Calu3 (cell line): ENCODE measurements at regions not wholly inside any gene's neighbourhood (a gene's known extent, or its start where the extent isn't known, plus 50 kb on each side); places are given as distances from the start of the nearest gene placed in this dataset.

Source experiments
- BruUV-seq: library from RNA; stranded (reverse); fragments of 400-500 nt; replicated peaks from 2 replicates; lab custom pipeline; 2021; lab: Mats Ljungman, UMichigan
- CTCF ChIA-PET: fragments of 300-600 bp; sonication (Branson Sonifier 250); formaldehyde crosslinking; loops from one replicate; lab custom pipeline; 2022; ENCODE audit warnings: antibody characterized with exemption; lab: Charles Lee
- DNase-seq: peaks from one replicate; pipeline ENCODE4 v3.0.0; 2022
- H3K27ac Mint-ChIP-seq: one replicate; pipeline ENCODE4 v1.8.0; 2022; ENCODE audit warnings: mixed read lengths; ENCODE audit not compliant: unreplicated experiment
- H3K27me3 Mint-ChIP-seq: one replicate; pipeline ENCODE4 v1.8.0; 2022; ENCODE audit warnings: mixed read lengths; ENCODE audit not compliant: unreplicated experiment
- H3K36me3 Mint-ChIP-seq: one replicate; pipeline ENCODE4 v1.8.0; 2022; ENCODE audit warnings: mild to moderate bottlenecking, moderate library complexity, mixed read lengths; ENCODE audit not compliant: insufficient read depth, unreplicated experiment
- H3K4me1 Mint-ChIP-seq: one replicate; pipeline ENCODE4 v1.8.0; 2022; ENCODE audit warnings: mild to moderate bottlenecking, low read depth, mixed read lengths; ENCODE audit not compliant: unreplicated experiment
- H3K4me3 Mint-ChIP-seq: one replicate; pipeline ENCODE4 v1.8.0; 2022; ENCODE audit warnings: mild to moderate bottlenecking, low read depth, moderate library complexity, mixed read lengths; ENCODE audit not compliant: unreplicated experiment
- H3K9me3 Mint-ChIP-seq: one replicate; pipeline ENCODE4 v1.8.0; 2022; ENCODE audit warnings: low read depth, mixed read lengths; ENCODE audit not compliant: unreplicated experiment
- intact Hi-C: fragments of 100-400 bp; cut with micrococcal nuclease; formaldehyde crosslinking; loops from one replicate; pipeline ENCODE4 v1.10.0; 2022; ENCODE audit not compliant: unreplicated experiment
- TF ChIP-seq, protein P1 (sequence below): fragments of 200-600 bp; IDR thresholded peaks from one replicate; pipeline ENCODE4 v1.8.0; 2022; ENCODE audit warnings: antibody characterized with exemption; ENCODE audit not compliant: unreplicated experiment

DNA sequence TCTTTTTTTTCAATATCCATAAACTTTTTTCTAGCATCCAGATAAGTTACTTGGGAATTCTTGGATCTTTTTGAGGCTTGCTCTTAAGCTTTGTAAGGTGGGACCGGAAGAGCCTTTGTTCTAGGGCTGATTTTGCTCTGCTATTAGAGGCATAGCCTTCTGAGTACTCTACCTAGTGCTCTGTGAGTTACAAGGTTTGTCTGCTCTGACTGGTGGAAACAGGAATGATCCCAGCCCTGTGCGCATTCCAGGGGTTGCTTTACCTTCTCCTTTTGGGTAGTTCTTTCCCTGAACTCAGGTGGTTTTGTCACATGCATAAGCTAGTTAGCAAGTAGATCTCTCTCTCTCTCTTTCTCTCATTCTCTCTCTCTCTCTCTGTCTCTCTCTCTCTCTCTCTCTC, 180.8 kb upstream of the PCSK5 start:
- Mint-ChIP-seq H3K27me3 (peaks cover 13% of the 10 kb centered on the region), H3K4me1 (peaks cover 11% of the 10 kb centered on the region), H3K9me3 (no peaks in the 10 kb centered on the region), H3K4me3 (no peak overlapping the region), H3K27ac (no peak overlapping the region), H3K36me3 (no peaks in the 10 kb centered on the region)
- intact Hi-C loops = no loop called here
- TF ChIP-seq, protein P1, sequence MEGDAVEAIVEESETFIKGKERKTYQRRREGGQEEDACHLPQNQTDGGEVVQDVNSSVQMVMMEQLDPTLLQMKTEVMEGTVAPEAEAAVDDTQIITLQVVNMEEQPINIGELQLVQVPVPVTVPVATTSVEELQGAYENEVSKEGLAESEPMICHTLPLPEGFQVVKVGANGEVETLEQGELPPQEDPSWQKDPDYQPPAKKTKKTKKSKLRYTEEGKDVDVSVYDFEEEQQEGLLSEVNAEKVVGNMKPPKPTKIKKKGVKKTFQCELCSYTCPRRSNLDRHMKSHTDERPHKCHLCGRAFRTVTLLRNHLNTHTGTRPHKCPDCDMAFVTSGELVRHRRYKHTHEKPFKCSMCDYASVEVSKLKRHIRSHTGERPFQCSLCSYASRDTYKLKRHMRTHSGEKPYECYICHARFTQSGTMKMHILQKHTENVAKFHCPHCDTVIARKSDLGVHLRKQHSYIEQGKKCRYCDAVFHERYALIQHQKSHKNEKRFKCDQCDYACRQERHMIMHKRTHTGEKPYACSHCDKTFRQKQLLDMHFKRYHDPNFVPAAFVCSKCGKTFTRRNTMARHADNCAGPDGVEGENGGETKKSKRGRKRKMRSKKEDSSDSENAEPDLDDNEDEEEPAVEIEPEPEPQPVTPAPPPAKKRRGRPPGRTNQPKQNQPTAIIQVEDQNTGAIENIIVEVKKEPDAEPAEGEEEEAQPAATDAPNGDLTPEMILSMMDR = no peak
- BruUV-seq = no TSS peak
- DNase-seq = no peak
- CTCF ChIA-PET = no interaction called here

DNA sequence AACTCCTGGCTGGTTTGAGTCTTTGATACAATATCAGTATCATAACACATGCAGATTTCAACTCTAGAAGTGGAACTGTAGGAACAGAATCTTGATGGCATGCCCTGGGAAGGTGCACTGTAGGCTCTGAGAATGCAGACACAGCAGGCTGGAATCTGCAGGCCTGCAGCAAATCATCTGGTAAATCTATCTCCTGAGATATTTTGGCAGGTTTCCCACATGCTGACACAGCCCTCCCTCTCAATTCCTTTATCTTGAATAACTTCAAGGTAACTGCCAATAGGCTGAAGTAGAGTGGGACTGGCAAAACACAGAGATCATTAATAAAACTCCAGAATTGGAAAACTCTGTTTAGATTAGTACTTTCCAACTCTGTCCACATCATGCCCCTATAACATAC, 177.8 kb upstream of the PCSK5 start:
- Mint-ChIP-seq H3K9me3 (no peaks in the 10 kb centered on the region), H3K27me3 (no peaks in the 10 kb centered on the region), H3K4me1 (peaks cover 17% of the 10 kb centered on the region), H3K27ac (no peak overlapping the region), H3K4me3 (no peak overlapping the region), H3K36me3 (no peaks in the 10 kb centered on the region)
- no TSS peak for BruUV-seq
- no peak for DNase-seq
- intact Hi-C loops = no loop called here
- CTCF ChIA-PET = no interaction called here
- TF ChIP-seq, protein P1 = no peak

DNA sequence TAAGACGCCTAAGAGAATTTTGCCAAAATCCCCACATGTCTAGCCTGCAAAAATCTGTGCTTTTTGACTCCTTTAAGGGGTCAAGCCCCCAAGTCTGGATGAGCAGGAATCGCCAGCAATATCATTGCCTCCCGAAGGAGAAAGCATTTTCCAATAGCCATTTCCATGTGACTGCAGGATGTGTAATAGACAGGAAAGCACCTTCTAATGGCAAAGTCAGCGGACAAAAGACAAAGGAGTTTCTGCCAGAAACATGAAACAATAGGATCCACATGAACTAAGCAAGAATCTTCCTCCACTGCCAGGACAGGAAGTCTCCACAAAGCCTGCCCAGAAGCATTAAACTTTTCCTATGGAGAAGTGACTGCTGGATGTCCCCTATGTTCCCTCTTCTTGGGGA, 177.1 kb upstream of the PCSK5 start:
- Mint-ChIP-seq H3K27me3 (no peaks in the 10 kb centered on the region), H3K9me3 (no peaks in the 10 kb centered on the region)
- intact Hi-C loops = no loop called here

DNA sequence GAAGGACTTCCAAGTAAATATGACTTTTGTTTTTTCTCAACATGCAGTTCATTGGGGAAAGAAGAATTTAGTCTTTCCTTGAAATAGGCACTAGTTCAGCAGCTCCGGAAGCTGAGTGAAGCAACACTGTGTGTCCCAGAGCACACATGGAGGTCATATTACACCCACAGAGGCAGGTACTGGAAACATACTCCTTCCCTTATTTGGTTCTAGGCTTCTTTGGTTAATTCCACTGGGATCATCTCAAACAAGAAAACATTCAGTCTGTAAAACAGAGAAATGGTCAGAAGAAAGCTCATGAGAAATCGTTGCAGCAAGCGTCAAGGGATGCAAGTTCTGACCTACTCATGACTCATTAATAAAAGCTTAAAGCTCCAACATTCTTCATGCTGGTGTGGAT, 175.1 kb upstream of the PCSK5 start:
- H3K4me1 Mint-ChIP-seq = peaks cover 17% of the 10 kb centered on the region
- H3K27ac Mint-ChIP-seq = no peak overlapping the region
- DNase-seq = no peak
- intact Hi-C loops = no loop called here
- H3K27me3 Mint-ChIP-seq = no peaks in the 10 kb centered on the region
- no TSS peak for BruUV-seq
- CTCF ChIA-PET = interaction anchor here (0.5 kb wide), 1 partner anchor 140 kb away, joined by 3 read pairs; no protein-coding TSS in a partner anchor
- TF ChIP-seq, protein P1 = no peak
- H3K36me3 Mint-ChIP-seq = no peaks in the 10 kb centered on the region
- H3K9me3 Mint-ChIP-seq = no peaks in the 10 kb centered on the region
- H3K4me3 Mint-ChIP-seq = no peak overlapping the region

More for the DNA sequence above, 177.1 kb upstream of the PCSK5 start:
- TF ChIP-seq, protein P1 = no peak
- BruUV-seq = no TSS peak
- H3K4me1 Mint-ChIP-seq = peaks cover 17% of the 10 kb centered on the region
- H3K4me3 Mint-ChIP-seq = no peak overlapping the region
- H3K36me3 Mint-ChIP-seq = no peaks in the 10 kb centered on the region
- DNase-seq = no peak
- CTCF ChIA-PET = no interaction called here
- H3K27ac Mint-ChIP-seq = no peak overlapping the region
